NCI-H526 (cell line): ENCODE measurements at regions not wholly inside any gene's neighbourhood (a gene's known extent, or its start where the extent isn't known, plus 50 kb on each side); places are given as distances from the start of the nearest gene placed in this dataset.
A peak's percentile ranks its signal among the peaks of the same experiment; 100 is the strongest.
"Not testable (repeated sequence)": the region's sequence is repeated elsewhere in the genome, so short reads cannot be mapped to it uniquely, and the experiment has no call there.

ENCODE experiments used
- DNase-seq, 2 experiments: peaks; one replicate each; lab custom pipeline; 2025; lab: John Stamatoyannopoulos, UW

- DNase-seq, result not testable (repeated sequence)
These were observed 141.4 kb downstream of the SPRY1 start for GRCh38 chr4:123537906-123538402.

GRCh38 chr4:123545667-123546572 is 149.3 kb downstream of the SPRY1 start:
- peak; percentile 26 to 57 for DNase-seq

GRCh38 chr4:123546573-123547060 is 150.0 kb downstream of the SPRY1 start:
- peak in 1 of 2 experiments; percentile 76 for DNase-seq

- DNase-seq, result peak; percentile 85 to 90
These were observed 150.9 kb downstream of the SPRY1 start for GRCh38 chr4:123547216-123548165.

GRCh38 chr4:123553279-123553678 is 156.7 kb downstream of the SPRY1 start:
- no peak for DNase-seq

- DNase-seq, result no peak
These were observed 157.4 kb downstream of the SPRY1 start for GRCh38 chr4:123553733-123554637.

- peak in 1 of 2 experiments; percentile 19 for DNase-seq
These were observed 158.2 kb downstream of the SPRY1 start for GRCh38 chr4:123554801-123555232.

- peak; percentile 34 to 62 for DNase-seq
These were observed 158.7 kb downstream of the SPRY1 start for GRCh38 chr4:123555233-123555806.

GRCh38 chr4:123555807-123556273 is 159.2 kb downstream of the SPRY1 start:
- DNase-seq, result no peak

GRCh38 chr4:123556526-123556925 is 159.9 kb downstream of the SPRY1 start:
- no peak for DNase-seq

- no peak for DNase-seq
These were observed 161.4 kb downstream of the SPRY1 start for GRCh38 chr4:123557857-123558536.

- DNase-seq, result no peak
These were observed 162.3 kb downstream of the SPRY1 start for GRCh38 chr4:123558865-123559264.

GRCh38 chr4:123559955-123560871 is 163.6 kb downstream of the SPRY1 start:
- DNase-seq, result no peak

- no peak for DNase-seq
These were observed 164.9 kb downstream of the SPRY1 start for GRCh38 chr4:123561525-123561924.

- DNase-seq, result peak; percentile 28 to 46
These were observed 166.6 kb downstream of the SPRY1 start for GRCh38 chr4:123562994-123563750.

GRCh38 chr4:123564758-123565346 is 168.3 kb downstream of the SPRY1 start:
- peak; percentile 87 to 93 for DNase-seq

GRCh38 chr4:123568936-123569335 is 172.3 kb downstream of the SPRY1 start:
- DNase-seq, result no peak

- DNase-seq, result no peak
These were observed 172.9 kb downstream of the SPRY1 start for GRCh38 chr4:123569541-123569940.
